Activated CD4-positive, alpha-beta T cell treated with anti-CD3 and anti-CD28 coated beads, Interleukin-2, amount 10 ng/mL, durations not matched to agents 7 days and 5 days (primary cell): ENCODE measurements at regions not wholly inside any gene's neighbourhood (a gene's known extent, or its start where the extent isn't known, plus 50 kb on each side); places are given as distances from the start of the nearest gene placed in this dataset.
"Not testable (repeated sequence)": the region's sequence is repeated elsewhere in the genome, so short reads cannot be mapped to it uniquely, and the experiment has no call there.

ENCODE experiments used
- CTCF ChIA-PET: fragments of 350-600 bp; sonication (Branson Sonifier 250); formaldehyde crosslinking; loops from one replicate; lab custom pipeline; 2021; ENCODE audit warnings: antibody characterized with exemption; lab: Charles Lee
- POLR2A ChIA-PET: fragments of 350-600 bp; sonication (Branson Sonifier 250); formaldehyde crosslinking; loops from one replicate; lab custom pipeline; 2021; ENCODE audit warnings: antibody characterized with exemption; lab: Charles Lee
- DNase-seq: peaks from one replicate; pipeline ENCODE4 v3.0.0-alpha.2; 2020
- H3K27ac Mint-ChIP-seq: one replicate; pipeline ENCODE4 v1.8.0; 2021; ENCODE audit warnings: mild to moderate bottlenecking, moderate library complexity, mixed read lengths
- H3K27me3 Mint-ChIP-seq: one replicate; pipeline ENCODE4 v1.8.0; 2021; ENCODE audit warnings: mixed read lengths
- H3K36me3 Mint-ChIP-seq: one replicate; pipeline ENCODE4 v1.8.0; 2021; ENCODE audit warnings: low read depth, mixed read lengths
- H3K4me1 Mint-ChIP-seq: one replicate; pipeline ENCODE4 v1.8.0; 2021; ENCODE audit warnings: mixed read lengths
- H3K4me3 Mint-ChIP-seq: one replicate; pipeline ENCODE4 v1.8.0; 2021; ENCODE audit warnings: mild to moderate bottlenecking, moderate library complexity, mixed read lengths
- H3K9me3 Mint-ChIP-seq: one replicate; pipeline ENCODE4 v1.8.0; 2021; ENCODE audit warnings: mixed read lengths

DNA sequence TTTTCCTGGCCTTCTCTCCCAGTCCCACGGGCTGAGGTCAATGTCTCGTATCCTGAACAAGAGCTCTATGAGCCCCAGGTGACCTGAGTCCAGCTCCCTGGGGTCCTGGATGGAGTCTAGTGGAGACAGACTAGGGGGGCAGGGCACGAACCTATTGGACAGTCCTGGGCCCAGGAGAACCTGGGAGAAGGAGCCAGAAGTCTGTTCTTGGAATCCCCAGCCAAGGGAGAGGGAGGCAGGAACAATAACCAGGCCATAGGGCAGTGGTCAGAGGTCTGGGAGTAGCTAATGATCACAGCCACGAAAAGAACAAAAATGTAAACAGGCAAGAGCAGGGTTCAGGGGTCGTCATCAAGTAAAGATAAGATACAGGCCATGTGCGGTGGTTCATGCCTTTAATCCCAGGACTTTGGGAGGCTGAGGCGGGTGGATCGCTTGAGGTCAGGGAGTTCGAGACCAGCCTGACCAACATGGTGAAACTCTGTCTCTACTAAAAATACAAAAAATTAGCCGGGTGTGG is 60.8 kb downstream of the COPRS start:
- H3K9me3 Mint-ChIP-seq: no peaks in the 10 kb centered on the region
- no peaks in the 10 kb centered on the region for H3K36me3 Mint-ChIP-seq
- H3K4me1 Mint-ChIP-seq: no peaks in the 10 kb centered on the region
- DNase-seq: no peak
- no peak overlapping the region for H3K27ac Mint-ChIP-seq
- ChIA-PET CTCF (interaction anchor here (1.0 kb wide), 1 partner anchor 23 kb away, joined by 3 read pairs; no protein-coding TSS in a partner anchor), POLR2A (no interaction called here)
- no peaks in the 10 kb centered on the region for H3K27me3 Mint-ChIP-seq
- H3K4me3 Mint-ChIP-seq: no peak overlapping the region

DNA sequence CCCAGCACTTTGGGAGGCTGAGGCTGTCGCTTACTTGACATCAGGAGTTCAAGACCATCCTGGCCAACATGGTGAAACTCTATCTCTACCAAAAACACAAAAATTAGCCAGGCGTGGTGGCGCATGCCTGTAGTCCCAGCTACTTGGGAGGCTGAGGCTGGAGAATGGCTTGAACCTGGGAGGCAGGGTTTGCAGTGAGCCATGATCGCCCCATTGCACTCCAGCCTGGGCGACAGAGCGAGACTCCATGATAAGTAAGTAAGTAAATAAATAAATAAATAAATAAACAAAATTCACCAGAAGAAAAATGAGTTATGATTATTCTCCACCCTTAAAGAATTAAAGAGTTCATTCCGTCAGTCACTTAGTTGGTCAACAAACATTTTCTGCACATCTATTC is 63.1 kb downstream of the COPRS start:
- H3K27ac Mint-ChIP-seq, CTCF ChIA-PET, H3K27me3 Mint-ChIP-seq, H3K4me3 Mint-ChIP-seq, H3K36me3 Mint-ChIP-seq, DNase-seq, H3K4me1 Mint-ChIP-seq, H3K9me3 Mint-ChIP-seq, POLR2A ChIA-PET: not testable (repeated sequence)

DNA sequence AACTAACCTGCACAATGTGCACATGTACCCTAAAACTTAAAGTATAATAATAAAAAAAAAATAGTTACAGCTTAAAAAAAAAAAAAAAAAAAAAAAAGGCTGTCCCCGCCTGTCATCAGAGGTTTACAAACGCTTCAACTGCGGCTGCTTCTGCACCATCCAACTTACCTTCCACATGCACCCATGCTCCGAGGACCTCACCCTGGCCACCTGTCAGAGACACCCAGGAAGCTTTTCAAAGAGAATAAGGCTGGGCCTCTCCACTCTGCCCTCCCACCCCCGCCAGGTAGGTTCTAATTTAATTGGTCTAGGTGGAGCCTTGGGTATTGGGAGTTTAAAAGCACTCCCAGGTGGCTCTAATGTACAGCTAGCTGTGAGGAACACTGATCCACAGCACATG is 64.9 kb downstream of the COPRS start:
- ChIA-PET CTCF (interaction anchor here (0.6 kb wide), 1 partner anchor 64 kb away, joined by 3 read pairs; no protein-coding TSS in a partner anchor), POLR2A (no interaction called here)
- no peak for DNase-seq
- Mint-ChIP-seq H3K9me3 (no peaks in the 10 kb centered on the region), H3K4me3 (no peak overlapping the region), H3K36me3 (no peaks in the 10 kb centered on the region), H3K4me1 (peaks cover 4% of the 10 kb centered on the region), H3K27ac (no peak overlapping the region), H3K27me3 (no peaks in the 10 kb centered on the region)

DNA sequence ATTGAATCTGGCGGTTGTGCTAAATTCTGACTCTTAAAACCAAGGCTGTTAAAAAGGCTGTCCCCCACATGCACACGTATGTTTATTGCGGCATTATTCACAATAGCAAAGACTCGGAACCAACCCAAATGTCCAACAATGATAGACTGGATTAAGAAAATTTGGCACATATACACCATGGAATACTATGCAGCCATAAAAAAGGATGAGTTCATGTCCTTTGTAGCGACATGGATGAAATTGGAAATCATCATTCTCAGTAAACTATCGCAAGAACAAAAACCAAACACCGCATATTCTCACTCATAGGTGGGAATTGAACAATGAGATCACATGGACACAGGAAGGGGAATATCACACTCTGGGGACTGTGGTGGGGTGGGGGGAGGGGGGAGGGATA is 65.4 kb downstream of the COPRS start:
- CTCF ChIA-PET: interaction anchor here (0.6 kb wide), 1 partner anchor 64 kb away, joined by 3 read pairs; no protein-coding TSS in a partner anchor
- H3K9me3 Mint-ChIP-seq, POLR2A ChIA-PET, H3K4me3 Mint-ChIP-seq, H3K27me3 Mint-ChIP-seq, DNase-seq, H3K27ac Mint-ChIP-seq, H3K36me3 Mint-ChIP-seq, H3K4me1 Mint-ChIP-seq: not testable (repeated sequence)

DNA sequence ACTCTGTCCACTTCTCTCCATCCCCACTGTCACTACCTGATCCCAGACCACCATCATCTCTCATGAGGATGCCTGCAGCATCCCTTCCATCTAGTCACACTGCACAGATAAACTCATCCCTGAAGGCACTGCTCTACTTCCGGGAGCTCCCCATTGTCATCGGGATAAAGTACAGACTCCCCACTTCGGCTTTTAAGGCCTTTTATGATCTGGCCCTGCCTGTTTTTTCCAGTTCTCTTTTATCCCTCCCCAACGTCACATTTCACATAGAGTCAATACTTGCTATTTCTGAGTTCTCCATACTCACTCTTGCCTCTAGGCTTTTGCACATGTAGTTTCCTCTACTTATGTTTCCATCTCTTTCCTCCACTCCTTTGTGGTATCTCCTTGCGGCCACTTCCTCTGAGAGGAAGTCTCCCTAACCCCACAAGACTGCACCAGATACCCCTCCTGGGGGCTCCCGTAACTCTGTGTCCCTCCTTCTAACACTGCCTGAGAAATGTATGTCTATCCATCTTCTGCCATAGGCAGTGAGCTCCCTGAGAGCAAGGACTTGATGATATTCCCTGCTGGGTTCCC is 66.9 kb downstream of the COPRS start:
- H3K9me3 Mint-ChIP-seq: no peaks in the 10 kb centered on the region
- POLR2A ChIA-PET: no interaction called here
- CTCF ChIA-PET: no interaction called here

DNA sequence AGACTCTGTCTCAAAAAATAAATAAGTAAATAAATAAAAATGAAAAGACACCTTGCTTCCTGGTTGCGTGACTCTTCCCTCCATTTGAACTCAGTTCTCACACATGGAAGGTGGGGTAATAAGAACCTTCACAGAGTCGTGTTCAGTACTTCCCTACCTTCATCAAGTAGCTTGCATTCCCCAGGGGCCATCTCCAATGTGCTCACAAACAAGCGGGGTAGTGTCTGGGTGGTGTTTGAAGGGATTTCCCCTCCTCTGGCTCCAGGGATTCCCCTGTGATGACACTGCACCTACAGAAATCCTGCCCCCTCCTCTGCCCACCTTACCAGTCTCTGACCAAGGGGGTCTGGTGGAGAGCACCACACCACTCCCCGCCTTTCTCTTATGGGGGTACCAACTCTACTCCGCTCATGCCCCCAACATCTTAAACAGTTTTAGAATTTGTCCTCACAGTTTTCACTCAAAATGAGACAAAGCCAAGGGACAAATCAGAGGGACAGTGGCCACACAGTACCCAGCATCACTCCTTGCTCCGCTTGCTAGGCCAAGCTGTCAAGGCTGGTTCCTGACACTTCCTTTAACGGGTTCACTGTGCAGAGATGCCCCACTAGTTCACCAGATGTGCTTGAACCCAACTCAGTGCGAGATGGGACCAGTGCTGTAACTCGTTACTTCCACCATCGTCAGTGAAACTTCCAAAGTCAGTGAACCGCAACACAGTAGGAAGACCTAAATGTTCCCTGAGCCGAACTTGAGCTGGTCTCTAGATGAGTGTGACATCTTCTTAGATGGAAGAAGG is 69.1 kb downstream of the COPRS start:
- no peaks in the 10 kb centered on the region for H3K9me3 Mint-ChIP-seq
- H3K4me3 Mint-ChIP-seq: no peak overlapping the region
- POLR2A ChIA-PET: no interaction called here
- DNase-seq: no peak
- CTCF ChIA-PET: no interaction called here
- no peak overlapping the region for H3K27ac Mint-ChIP-seq
- H3K36me3 Mint-ChIP-seq: no peaks in the 10 kb centered on the region
- H3K4me1 Mint-ChIP-seq: peaks cover 4% of the 10 kb centered on the region
- H3K27me3 Mint-ChIP-seq: peaks cover 6% of the 10 kb centered on the region

More for the DNA sequence above, 66.9 kb downstream of the COPRS start:
- Mint-ChIP-seq H3K36me3 (no peaks in the 10 kb centered on the region), H3K27ac (no peak overlapping the region), H3K27me3 (no peaks in the 10 kb centered on the region), H3K4me3 (no peak overlapping the region), H3K4me1 (peaks cover 4% of the 10 kb centered on the region)
- DNase-seq: no peak

DNA sequence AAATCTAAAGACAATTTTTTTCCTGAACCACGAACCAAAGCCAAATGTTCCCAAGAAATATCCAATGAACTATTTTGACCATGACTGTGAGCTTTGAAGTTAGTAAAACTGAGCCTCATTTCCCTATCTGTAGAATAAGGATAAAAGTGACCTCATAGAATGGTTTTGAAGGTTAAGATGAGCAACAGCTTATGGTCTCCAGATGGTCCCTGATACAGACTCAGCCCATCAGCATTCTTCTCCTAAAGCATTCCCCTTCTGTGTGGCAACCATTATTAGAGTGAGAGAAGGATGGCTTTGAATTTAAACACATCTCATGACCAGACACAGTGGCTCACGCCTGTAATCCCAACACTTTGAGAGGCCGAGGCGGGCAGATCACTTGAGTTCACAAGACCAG is 70.1 kb downstream of the COPRS start:
- Mint-ChIP-seq H3K27me3 (peaks cover 9% of the 10 kb centered on the region), H3K4me3 (no peak overlapping the region), H3K9me3 (no peaks in the 10 kb centered on the region), H3K36me3 (no peaks in the 10 kb centered on the region), H3K4me1 (peaks cover 4% of the 10 kb centered on the region), H3K27ac (no peak overlapping the region)
- POLR2A ChIA-PET: no interaction called here
- DNase-seq: no peak
- CTCF ChIA-PET: no interaction called here

DNA sequence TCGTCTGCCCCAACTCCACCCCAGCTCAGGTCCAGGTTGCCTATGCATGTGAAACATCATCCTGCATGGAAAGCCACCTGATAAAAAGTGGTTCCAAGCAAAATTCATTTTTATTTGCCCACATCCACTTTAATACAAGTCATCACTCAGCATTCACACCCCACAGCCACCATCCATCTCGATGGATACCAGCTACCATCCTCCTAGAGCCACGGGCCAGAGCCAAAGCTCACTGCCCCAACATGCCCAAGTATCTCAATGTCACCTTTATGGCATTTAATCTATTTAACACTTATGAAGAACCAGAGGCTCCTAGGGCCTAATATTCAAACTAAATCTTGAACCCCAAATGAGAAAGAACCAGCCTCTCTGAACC is 70.5 kb downstream of the COPRS start:
- Mint-ChIP-seq H3K36me3 (no peaks in the 10 kb centered on the region), H3K27me3 (peaks cover 12% of the 10 kb centered on the region), H3K4me1 (peaks cover 4% of the 10 kb centered on the region), H3K9me3 (no peaks in the 10 kb centered on the region), H3K4me3 (no peak overlapping the region), H3K27ac (no peak overlapping the region)
- DNase-seq: no peak
- CTCF ChIA-PET: no interaction called here
- POLR2A ChIA-PET: no interaction called here

DNA sequence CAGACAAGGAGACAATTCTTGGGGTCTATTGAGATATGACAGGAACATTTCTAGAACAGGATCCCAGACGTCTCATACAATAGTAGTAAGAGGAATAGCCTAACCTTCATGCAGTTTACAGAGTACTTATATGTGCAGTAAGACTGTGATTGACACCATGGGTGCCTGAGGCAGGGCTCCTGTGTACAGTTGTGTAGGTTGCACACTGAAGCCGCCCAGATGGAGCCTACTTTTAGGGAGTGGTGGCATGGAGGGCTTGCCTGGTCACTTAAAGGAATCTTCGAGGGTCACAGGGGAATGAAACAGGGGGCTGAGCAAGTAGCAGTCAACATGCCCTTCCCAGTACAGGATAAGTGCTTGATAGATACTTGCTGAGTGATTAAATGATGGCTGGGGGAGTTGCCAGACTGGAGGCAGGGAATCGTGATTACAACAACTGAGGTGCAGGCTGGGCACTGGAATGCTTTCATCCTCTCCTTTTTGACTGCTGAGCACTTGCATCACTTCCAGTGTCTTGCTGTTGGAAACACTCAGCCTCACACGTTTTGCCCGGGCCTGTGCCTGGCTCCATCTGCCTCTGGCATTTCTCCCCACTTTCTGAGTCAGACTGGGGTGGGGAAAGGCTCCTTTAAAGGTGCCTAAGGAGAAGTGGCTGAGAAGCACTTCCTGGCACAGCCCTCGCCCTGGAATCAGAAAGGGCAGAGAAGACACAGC is 71.0 kb downstream of the COPRS start:
- ChIA-PET CTCF (no interaction called here), POLR2A (no interaction called here)
- Mint-ChIP-seq H3K4me3 (no peak overlapping the region), H3K36me3 (no peaks in the 10 kb centered on the region), H3K9me3 (no peaks in the 10 kb centered on the region), H3K27me3 (peaks cover 18% of the 10 kb centered on the region), H3K4me1 (peaks cover 4% of the 10 kb centered on the region), H3K27ac (no peak overlapping the region)
- no peak for DNase-seq

DNA sequence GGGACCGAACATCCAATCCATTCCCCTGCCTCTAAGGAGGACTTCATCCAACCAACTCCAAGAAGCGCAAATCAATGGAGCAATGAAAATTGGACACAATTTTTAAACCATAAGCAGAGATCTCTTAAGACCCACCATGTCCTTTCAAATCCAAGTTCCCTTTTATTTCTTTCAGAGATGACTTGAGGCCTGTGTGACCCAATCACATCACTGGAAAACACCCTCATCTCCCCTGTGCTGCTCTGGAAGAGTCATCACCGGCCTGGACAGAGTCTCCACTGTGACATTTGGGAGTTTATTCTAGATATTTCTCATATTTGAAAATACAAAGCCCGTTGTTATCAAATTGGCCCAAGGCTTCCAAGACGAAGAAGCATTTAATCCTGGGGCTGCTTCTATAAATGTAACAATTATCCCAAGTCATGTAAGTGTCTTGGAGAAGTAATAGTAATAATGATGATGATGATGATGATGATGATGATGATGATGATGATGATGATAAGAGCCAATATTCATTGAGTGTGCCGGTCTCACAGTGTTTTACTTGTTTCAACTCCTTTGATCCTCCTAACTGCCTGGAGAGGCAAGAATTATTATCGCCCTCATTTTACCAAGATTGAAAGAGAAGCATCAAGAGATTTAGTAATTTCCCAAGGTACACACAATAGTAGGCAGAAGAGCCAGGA is 72.1 kb downstream of the COPRS start:
- ChIA-PET POLR2A (no interaction called here), CTCF (no interaction called here)
- no peaks in the 10 kb centered on the region for H3K36me3 Mint-ChIP-seq
- H3K9me3 Mint-ChIP-seq: no peaks in the 10 kb centered on the region
- no peaks in the 10 kb centered on the region for H3K4me1 Mint-ChIP-seq
- H3K27ac Mint-ChIP-seq: no peak overlapping the region
- no peak overlapping the region for H3K4me3 Mint-ChIP-seq
- H3K27me3 Mint-ChIP-seq: peaks cover 25% of the 10 kb centered on the region
- DNase-seq: no peak

DNA sequence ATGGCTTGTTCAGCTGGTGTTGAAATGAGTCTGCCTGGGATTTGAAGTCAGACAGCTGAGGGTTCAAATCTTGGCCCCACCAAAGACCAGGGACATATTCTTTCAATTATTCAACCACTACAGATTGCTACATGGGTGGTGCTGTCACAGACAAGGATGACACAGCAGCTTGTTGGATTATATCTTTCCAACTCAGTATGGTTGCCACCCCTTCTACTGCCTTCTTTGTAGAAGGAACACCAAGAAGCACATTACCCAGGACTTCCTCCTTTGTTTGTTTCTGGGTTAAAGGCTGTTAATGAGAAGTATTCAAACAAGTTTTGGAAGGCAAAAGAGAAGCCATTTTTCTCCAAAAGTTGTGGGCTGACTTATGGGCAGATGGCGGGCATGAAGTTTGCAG is 78.6 kb downstream of the COPRS start:
- Mint-ChIP-seq H3K4me1 (no peaks in the 10 kb centered on the region), H3K4me3 (no peak overlapping the region), H3K27ac (no peak overlapping the region), H3K27me3 (peaks cover 30% of the 10 kb centered on the region), H3K9me3 (no peaks in the 10 kb centered on the region), H3K36me3 (no peaks in the 10 kb centered on the region)
- CTCF ChIA-PET: interaction anchor here (0.6 kb wide), 1 partner anchor 763 kb away, joined by 4 read pairs; no protein-coding TSS in a partner anchor
- DNase-seq: no peak
- POLR2A ChIA-PET: no interaction called here

DNA sequence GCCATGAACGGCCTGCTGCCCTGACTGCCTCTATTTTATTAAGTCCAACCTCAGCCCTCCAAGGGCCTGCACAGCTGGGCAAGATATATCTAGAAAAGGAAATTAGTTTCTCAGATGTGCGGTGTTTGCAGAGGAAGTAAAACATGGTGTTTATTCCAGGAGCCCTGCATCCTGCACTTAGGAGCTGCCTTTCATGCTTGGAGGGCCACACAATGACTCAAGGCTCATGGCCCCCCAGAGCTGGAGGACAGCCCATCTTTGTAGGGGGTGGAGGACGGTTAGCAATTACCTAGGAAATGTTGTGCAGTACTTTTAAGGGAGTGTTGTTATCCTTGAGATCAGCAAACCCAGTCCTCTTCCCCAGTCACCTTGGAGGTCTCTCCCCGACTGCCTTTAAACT is 80.5 kb downstream of the COPRS start:
- ChIA-PET CTCF (no interaction called here), POLR2A (no interaction called here)
- Mint-ChIP-seq H3K9me3 (no peaks in the 10 kb centered on the region), H3K4me3 (no peak overlapping the region), H3K4me1 (no peaks in the 10 kb centered on the region), H3K27ac (no peak overlapping the region), H3K36me3 (no peaks in the 10 kb centered on the region), H3K27me3 (peaks cover 25% of the 10 kb centered on the region)
- no peak for DNase-seq

DNA sequence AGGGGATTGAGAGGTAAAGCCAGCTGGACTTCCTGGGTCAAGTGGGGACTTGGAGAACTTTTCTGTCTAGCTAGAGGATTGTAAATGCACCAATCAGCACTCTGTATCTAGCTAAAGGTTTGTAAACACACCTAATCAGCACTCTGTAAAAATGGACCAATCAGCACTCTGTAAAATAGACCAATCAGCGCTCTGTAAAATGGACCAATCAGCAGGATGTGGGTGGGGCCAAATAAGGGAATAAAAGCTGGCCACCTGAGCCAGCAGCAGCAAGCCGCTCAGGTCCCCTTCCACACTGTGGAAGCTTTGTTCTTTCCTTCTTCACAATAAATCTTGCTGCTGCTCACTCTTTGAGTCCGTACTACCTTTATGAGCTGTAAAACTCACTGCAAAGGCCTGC is 87.7 kb downstream of the COPRS start:
- H3K4me3 Mint-ChIP-seq, H3K27me3 Mint-ChIP-seq, POLR2A ChIA-PET, H3K4me1 Mint-ChIP-seq, H3K9me3 Mint-ChIP-seq, CTCF ChIA-PET, H3K36me3 Mint-ChIP-seq, DNase-seq, H3K27ac Mint-ChIP-seq: not testable (repeated sequence)
